ENCODE measurements at regions not wholly inside any gene's neighbourhood (a gene's known extent, or its start where the extent isn't known, plus 50 kb on each side); places are given as distances from the start of the nearest gene placed in this dataset.
"Not testable (repeated sequence)": the region's sequence is repeated elsewhere in the genome, so short reads cannot be mapped to it uniquely, and the experiment has no call there.

DNA sequence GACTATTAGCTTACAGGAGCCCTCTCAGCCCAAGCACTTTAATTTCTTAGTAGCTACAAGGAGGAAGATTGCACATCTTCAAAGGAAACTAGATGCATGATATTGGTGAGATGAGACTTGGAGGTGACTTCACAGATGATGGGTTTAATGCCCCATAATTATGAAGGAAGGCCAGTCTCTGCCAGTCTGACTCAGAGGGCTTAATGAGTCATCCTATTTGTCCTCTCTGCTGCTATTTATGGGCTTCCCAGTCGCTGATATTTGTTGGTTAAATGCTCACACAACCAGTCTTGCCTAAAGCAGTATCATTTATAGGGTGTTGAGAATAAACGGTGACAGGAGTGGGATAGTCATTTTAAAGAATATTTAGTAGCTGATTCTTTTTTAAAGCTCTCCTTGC is 187.0 kb downstream of the TP53TG3F start:
- H3K27me3 Mint-ChIP-seq (ENCODE audit: unreplicated experiment); H3K9me3 Mint-ChIP-seq (ENCODE audit: unreplicated experiment); H3K36me3 Mint-ChIP-seq (ENCODE audit: low read depth, unreplicated experiment); H3K4me1 Mint-ChIP-seq (ENCODE audit: unreplicated experiment); H3K27ac Mint-ChIP-seq (ENCODE audit: unreplicated experiment); DNase-seq (ENCODE audit: low spot score); H3K4me3 Mint-ChIP-seq (ENCODE audit: unreplicated experiment): not testable (repeated sequence)

DNA sequence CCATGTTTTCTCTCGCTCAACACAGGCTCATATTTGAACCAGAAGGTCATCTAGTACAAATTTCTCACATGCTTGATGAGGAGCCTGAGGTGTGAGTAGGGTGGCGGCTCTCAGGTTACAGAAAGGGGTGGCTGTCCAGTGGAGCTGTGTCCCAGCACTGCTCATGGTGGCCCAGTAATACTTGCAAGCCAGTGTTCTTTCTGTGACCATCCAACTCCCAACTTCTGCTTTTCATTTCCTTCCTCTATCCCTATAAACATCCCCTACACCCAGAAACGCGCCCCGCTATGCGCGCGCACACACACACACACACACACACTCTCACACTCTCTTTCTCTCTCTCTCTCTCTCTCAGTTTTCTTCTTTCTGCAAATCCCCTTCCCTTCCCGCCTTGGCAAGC is 196.3 kb downstream of the TP53TG3F start:
- H3K9me3 Mint-ChIP-seq (ENCODE audit: unreplicated experiment); H3K4me3 Mint-ChIP-seq (ENCODE audit: unreplicated experiment); H3K36me3 Mint-ChIP-seq (ENCODE audit: low read depth, unreplicated experiment); H3K27ac Mint-ChIP-seq (ENCODE audit: unreplicated experiment); DNase-seq (ENCODE audit: low spot score); H3K27me3 Mint-ChIP-seq (ENCODE audit: unreplicated experiment); H3K4me1 Mint-ChIP-seq (ENCODE audit: unreplicated experiment): not testable (repeated sequence)

DNA sequence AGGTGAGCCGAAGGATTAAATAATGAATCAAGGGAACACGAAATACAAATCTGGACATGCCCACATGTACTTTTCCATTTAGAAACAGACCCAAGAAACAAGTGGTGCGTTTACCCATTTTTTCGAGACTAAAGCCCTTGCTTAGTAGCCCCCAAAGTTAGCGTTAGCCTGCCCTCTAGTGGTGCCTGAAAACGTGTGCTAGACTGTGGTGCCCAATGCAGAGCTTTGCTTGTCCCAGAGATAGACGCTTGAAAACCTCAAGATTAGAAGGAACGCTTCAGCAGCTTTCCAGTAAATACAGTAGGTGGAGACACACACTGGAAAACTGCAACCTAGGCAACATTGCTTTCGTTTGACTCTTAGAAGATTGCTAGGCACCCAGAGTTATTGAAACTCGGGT is 197.0 kb downstream of the TP53TG3F start:
- not testable (repeated sequence) for H3K27ac Mint-ChIP-seq (ENCODE audit: unreplicated experiment); H3K4me3 Mint-ChIP-seq (ENCODE audit: unreplicated experiment); H3K4me1 Mint-ChIP-seq (ENCODE audit: unreplicated experiment)

DNA sequence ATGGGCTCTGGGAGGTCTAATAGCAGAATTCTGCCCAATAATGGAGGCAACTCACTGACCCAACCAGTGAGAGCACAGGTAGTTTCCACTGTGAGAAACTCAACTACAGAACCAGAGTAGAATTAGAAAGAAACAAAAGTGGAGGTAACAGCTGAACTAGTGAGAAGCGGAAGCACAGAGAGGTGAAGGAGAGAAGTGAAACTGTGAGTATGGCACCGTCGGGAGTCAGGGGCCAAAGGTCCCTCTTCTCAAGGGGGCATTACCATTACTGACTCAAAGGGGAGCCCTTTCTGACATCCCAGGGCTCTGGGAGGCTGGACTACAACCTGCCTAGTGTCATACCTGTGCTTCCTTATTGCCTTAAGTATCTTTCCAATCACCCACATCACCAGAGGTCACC is 198.3 kb downstream of the TP53TG3F start:
- not testable (repeated sequence) for DNase-seq (ENCODE audit: low spot score); H3K9me3 Mint-ChIP-seq (ENCODE audit: unreplicated experiment); H3K36me3 Mint-ChIP-seq (ENCODE audit: low read depth, unreplicated experiment); H3K4me3 Mint-ChIP-seq (ENCODE audit: unreplicated experiment); H3K4me1 Mint-ChIP-seq (ENCODE audit: unreplicated experiment); H3K27me3 Mint-ChIP-seq (ENCODE audit: unreplicated experiment); H3K27ac Mint-ChIP-seq (ENCODE audit: unreplicated experiment)

More for the DNA sequence above, 197.0 kb downstream of the TP53TG3F start:
- DNase-seq (ENCODE audit: low spot score); H3K36me3 Mint-ChIP-seq (ENCODE audit: low read depth, unreplicated experiment); H3K27me3 Mint-ChIP-seq (ENCODE audit: unreplicated experiment); H3K9me3 Mint-ChIP-seq (ENCODE audit: unreplicated experiment): not testable (repeated sequence)

DNA sequence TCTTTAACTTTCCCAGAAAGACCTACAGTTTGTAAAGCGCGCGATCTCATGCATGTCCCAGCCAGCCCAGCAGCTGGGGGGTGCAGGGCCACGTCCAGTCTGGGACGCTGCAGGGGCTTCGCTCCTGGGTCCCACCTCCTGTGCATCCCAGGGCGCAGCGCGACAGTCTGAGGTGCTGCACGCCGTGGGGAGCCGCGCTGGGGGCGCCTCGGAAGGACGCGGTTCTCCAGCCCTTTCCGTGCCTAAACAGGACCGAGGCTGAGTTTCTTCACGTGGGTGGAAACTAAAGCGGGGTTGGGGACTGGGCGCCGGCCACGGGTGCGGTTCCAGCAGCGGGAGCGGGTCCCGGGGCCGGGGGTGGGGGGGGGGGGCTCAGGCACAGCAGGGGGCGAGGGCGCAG is 221.4 kb downstream of the TP53TG3F start:
- H3K27ac Mint-ChIP-seq (ENCODE audit: unreplicated experiment); H3K27me3 Mint-ChIP-seq (ENCODE audit: unreplicated experiment); H3K9me3 Mint-ChIP-seq (ENCODE audit: unreplicated experiment); H3K4me1 Mint-ChIP-seq (ENCODE audit: unreplicated experiment); DNase-seq (ENCODE audit: low spot score); H3K36me3 Mint-ChIP-seq (ENCODE audit: low read depth, unreplicated experiment); H3K4me3 Mint-ChIP-seq (ENCODE audit: unreplicated experiment): not testable (repeated sequence)

DNA sequence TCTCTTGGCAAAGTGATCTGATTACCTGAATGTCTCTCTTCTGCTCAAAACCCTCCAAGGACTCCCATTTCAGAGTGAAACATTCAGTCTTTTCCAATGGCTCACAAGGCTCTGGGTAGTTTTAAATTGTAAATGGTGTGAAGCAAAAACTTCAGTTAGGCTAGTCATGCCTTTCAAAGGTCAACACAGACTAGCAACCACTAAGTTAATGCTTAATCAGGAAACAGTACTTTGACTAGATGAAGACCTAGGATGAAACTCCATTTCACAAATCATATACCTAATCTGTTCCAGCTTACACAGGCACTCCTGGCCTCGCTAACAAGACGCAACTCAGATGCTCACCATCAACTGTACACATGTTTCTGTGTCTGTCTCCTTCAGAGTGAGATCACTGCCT is 240.9 kb downstream of the TP53TG3F start:
- not testable (repeated sequence) for H3K27ac Mint-ChIP-seq (ENCODE audit: unreplicated experiment); DNase-seq (ENCODE audit: low spot score); H3K4me1 Mint-ChIP-seq (ENCODE audit: unreplicated experiment); H3K4me3 Mint-ChIP-seq (ENCODE audit: unreplicated experiment); H3K27me3 Mint-ChIP-seq (ENCODE audit: unreplicated experiment); H3K36me3 Mint-ChIP-seq (ENCODE audit: low read depth, unreplicated experiment)
- peaks cover 11% of the 10 kb centered on the region for H3K9me3 Mint-ChIP-seq (ENCODE audit: unreplicated experiment)

DNA sequence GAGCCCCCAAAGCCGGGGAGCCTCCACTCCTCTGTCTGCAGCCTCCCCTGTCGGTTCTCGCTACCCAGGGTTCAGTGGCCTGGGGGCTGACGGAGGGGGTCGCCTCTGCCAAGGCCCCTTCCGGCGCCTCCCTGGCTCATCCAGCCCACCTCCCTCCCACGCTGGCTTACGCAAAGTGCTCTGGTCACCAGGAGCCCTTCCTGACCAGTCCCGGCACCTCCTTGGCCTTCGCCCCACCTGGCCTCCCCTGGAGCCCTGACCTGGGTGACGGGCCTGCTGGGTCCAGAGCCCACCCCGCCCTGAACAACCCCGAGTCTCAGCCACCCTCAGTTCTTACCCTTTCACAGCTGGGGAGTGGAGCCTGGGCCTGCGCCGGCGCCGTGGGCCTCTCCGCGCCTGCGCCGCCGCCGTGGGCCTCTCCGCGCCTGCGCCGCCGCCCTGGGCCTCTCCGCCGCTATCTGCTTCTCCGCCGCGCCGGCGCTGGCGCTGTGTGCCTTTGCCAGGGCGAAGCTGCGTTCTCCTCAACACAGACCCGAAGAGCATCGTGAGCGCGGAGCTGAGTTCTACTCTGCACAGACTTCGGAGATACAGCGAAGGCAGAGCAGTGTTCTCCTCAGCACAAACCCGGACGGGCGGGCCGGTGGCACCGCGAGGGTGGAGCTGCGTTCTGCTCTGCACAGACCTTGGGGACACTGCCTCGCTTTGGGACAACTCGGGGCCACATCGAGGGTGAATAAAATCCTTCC is 247.6 kb downstream of the TP53TG3F start:
- not testable (repeated sequence) for DNase-seq (ENCODE audit: low spot score); H3K36me3 Mint-ChIP-seq (ENCODE audit: low read depth, unreplicated experiment); H3K4me3 Mint-ChIP-seq (ENCODE audit: unreplicated experiment); H3K27me3 Mint-ChIP-seq (ENCODE audit: unreplicated experiment); H3K4me1 Mint-ChIP-seq (ENCODE audit: unreplicated experiment); H3K27ac Mint-ChIP-seq (ENCODE audit: unreplicated experiment)
- H3K9me3 Mint-ChIP-seq (ENCODE audit: unreplicated experiment) = peaks cover 10% of the 10 kb centered on the region

DNA sequence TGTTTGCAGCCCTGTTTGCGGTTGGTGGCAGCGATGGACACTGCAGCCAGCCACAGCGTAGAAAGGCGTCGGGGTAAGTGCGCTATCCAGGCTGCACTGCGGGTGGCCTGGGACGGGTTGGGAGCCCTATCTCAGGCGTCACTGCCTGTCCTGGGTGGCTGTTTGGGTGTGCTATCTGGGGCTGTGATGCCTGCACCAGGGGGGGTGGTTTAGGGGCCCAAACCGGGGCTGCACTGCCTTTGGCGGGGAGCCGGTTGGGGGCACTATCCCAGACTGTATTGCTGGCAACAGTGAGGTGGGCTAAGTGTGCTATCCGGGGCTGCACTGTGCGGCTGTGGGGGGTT is 248.2 kb downstream of the TP53TG3F start:
- peaks cover 10% of the 10 kb centered on the region for H3K9me3 Mint-ChIP-seq (ENCODE audit: unreplicated experiment)
- H3K4me3 Mint-ChIP-seq (ENCODE audit: unreplicated experiment); DNase-seq (ENCODE audit: low spot score); H3K36me3 Mint-ChIP-seq (ENCODE audit: low read depth, unreplicated experiment); H3K4me1 Mint-ChIP-seq (ENCODE audit: unreplicated experiment); H3K27me3 Mint-ChIP-seq (ENCODE audit: unreplicated experiment); H3K27ac Mint-ChIP-seq (ENCODE audit: unreplicated experiment): not testable (repeated sequence)

DNA sequence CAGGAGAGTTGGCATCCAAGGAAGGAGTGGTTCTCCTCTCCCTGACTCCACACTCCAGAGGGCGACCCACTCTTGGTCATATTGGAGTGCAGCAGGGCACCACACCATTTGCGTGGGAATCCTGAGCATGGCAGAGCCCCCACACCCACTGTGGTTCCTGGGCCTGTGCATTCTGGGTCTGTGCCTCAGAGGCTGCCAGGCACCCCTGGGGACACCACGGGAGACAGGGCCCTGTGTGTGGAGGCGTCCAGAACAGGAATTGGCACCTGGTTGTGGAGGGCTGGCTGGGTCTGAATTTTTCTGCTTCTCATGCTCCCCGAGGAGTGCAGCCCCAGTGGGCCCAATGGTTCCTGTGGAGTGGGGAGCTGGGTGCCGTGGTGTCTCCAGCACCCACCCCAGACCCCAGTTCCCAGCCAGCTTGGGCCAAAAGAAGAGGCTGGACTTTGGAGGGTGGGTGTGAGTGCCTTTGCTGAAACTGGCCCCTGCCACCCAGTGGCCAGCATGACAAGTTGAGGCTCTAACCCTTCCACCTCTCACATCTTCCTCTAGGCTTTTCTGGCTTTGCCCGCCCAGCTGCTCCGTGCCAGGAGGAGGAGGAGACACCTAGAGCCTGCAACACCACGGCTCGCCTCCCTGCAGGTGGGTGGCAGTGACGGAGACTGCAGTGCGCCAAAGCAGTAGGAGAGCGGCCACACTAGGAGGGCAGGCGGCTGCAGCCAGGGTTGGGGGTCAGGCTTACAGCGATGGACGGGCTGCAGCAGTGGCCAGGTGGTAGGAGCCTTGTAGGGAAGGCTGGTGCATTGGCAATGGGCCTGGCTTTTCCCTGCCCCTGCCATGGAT is 250.7 kb downstream of the TP53TG3F start:
- not testable (repeated sequence) for H3K36me3 Mint-ChIP-seq (ENCODE audit: low read depth, unreplicated experiment); DNase-seq (ENCODE audit: low spot score); H3K4me3 Mint-ChIP-seq (ENCODE audit: unreplicated experiment); H3K4me1 Mint-ChIP-seq (ENCODE audit: unreplicated experiment); H3K27ac Mint-ChIP-seq (ENCODE audit: unreplicated experiment)
- H3K27me3 Mint-ChIP-seq (ENCODE audit: unreplicated experiment) = peaks cover 17% of the 10 kb centered on the region
- peaks cover 18% of the 10 kb centered on the region for H3K9me3 Mint-ChIP-seq (ENCODE audit: unreplicated experiment)

DNA sequence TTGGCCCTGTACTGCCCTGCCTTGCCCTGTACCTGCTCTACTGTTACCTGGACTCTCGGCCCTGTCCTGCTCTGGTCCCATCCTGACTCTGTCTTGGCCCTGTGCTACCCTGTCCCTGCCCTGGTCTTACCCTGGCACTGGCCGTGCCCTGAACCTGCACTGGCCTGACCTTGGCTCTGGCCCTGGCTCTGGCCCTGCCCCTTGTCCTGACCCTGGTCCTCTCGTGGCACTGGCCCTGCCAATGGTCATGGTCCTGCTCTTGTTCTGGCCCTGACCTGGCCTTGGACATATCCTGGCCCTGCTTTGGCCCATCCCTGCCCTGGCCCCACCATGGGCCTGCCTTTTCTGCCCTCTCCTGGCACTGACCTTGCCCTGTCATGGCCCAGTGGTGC is 251.3 kb downstream of the TP53TG3F start:
- H3K4me3 Mint-ChIP-seq (ENCODE audit: unreplicated experiment); DNase-seq (ENCODE audit: low spot score); H3K27ac Mint-ChIP-seq (ENCODE audit: unreplicated experiment); H3K4me1 Mint-ChIP-seq (ENCODE audit: unreplicated experiment); H3K36me3 Mint-ChIP-seq (ENCODE audit: low read depth, unreplicated experiment): not testable (repeated sequence)
- Mint-ChIP-seq H3K9me3 (ENCODE audit: unreplicated experiment) (peaks cover 18% of the 10 kb centered on the region), H3K27me3 (ENCODE audit: unreplicated experiment) (peaks cover 17% of the 10 kb centered on the region)

DNA sequence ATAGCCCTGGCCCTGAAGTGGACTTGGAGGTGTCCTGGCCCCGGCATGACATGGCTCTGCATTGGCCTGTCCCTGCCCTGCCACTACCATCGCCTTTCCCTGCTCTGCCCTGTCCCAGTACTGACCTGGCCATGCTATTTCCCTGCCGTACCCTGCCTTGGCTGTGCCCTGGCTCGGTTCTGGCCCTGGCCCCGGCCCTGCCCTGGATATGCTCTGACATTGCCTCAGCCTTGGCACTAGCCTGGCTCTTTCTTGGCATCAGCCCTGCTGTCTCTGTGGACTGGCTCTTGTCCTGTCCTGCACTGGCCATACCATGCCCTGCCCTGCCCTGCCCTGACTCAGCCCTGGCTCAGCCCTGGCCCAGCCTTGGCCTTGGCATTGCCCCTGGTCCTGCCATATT is 252.2 kb downstream of the TP53TG3F start:
- H3K9me3 Mint-ChIP-seq (ENCODE audit: unreplicated experiment) = peaks cover 18% of the 10 kb centered on the region
- not testable (repeated sequence) for H3K27ac Mint-ChIP-seq (ENCODE audit: unreplicated experiment); H3K36me3 Mint-ChIP-seq (ENCODE audit: low read depth, unreplicated experiment); H3K4me3 Mint-ChIP-seq (ENCODE audit: unreplicated experiment); DNase-seq (ENCODE audit: low spot score); H3K4me1 Mint-ChIP-seq (ENCODE audit: unreplicated experiment)
- peaks cover 17% of the 10 kb centered on the region for H3K27me3 Mint-ChIP-seq (ENCODE audit: unreplicated experiment)

DNA sequence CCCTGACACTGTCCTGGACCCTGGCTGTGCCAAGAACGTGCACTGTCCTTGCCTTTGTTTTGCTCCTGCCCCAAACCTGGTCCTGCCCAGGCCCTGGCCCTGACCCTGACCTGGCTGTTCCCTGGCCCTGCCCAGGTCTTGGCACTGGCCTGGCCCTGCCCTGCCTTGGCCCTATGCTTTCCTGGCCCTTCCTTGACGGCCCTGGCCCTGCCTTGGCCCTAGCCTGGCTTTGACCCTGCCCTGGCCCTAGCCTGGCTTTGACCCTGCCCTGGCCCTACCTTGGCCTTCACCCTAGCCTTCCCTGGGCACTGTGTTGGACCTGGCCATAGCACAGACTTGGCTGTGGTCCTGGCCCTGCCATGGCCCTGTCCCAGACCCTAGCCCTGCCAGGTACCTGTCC is 252.9 kb downstream of the TP53TG3F start:
- not testable (repeated sequence) for H3K4me3 Mint-ChIP-seq (ENCODE audit: unreplicated experiment); DNase-seq (ENCODE audit: low spot score); H3K4me1 Mint-ChIP-seq (ENCODE audit: unreplicated experiment); H3K27ac Mint-ChIP-seq (ENCODE audit: unreplicated experiment); H3K36me3 Mint-ChIP-seq (ENCODE audit: low read depth, unreplicated experiment)
- peaks cover 17% of the 10 kb centered on the region for H3K27me3 Mint-ChIP-seq (ENCODE audit: unreplicated experiment)
- H3K9me3 Mint-ChIP-seq (ENCODE audit: unreplicated experiment) = peaks cover 18% of the 10 kb centered on the region

Data from endothelial cell (in vitro differentiated cells).